ENCODE measurements at regions not wholly inside any gene's neighbourhood (a gene's known extent, or its start where the extent isn't known, plus 50 kb on each side); places are given as distances from the start of the nearest gene placed in this dataset.
"Not testable (repeated sequence)": the region's sequence is repeated elsewhere in the genome, so short reads cannot be mapped to it uniquely, and the experiment has no call there.

GRCh38 chr16:60259956-60260355, 1525.8 kb upstream of the GOT2 start:
- ATAC-seq (replicated peaks) (no peak), DNase-seq (no peak)
- H3K27ac Mint-ChIP-seq = no peak overlapping the region
- no peaks in the 10 kb centered on the region for H3K36me3 Mint-ChIP-seq
- H3K27me3 Mint-ChIP-seq = no peaks in the 10 kb centered on the region
- peaks cover 0 to 2% of the 10 kb centered on the region in 2 donors for H3K9me3 Mint-ChIP-seq
- no peak overlapping the region for H3K4me3 Mint-ChIP-seq
- H3K4me1 Mint-ChIP-seq = no peaks in the 10 kb centered on the region

GRCh38 chr16:60246086-60246485, 1512.0 kb upstream of the GOT2 start:
- no peak for DNase-seq
- Mint-ChIP-seq H3K36me3 (no peaks in the 10 kb centered on the region), H3K4me1 (no peaks in the 10 kb centered on the region), H3K27me3 (no peaks in the 10 kb centered on the region), H3K4me3 (no peak overlapping the region), H3K27ac (no peak overlapping the region), H3K9me3 (peaks cover 0 to 1% of the 10 kb centered on the region in 2 donors)
- ATAC-seq (replicated peaks) = no peak

GRCh38 chr16:60241671-60242070, 1507.6 kb upstream of the GOT2 start:
- no peaks in the 10 kb centered on the region for H3K27me3 Mint-ChIP-seq
- no peak for ATAC-seq (replicated peaks)
- no peak overlapping the region for H3K27ac Mint-ChIP-seq
- H3K4me1 Mint-ChIP-seq = no peaks in the 10 kb centered on the region
- no peak overlapping the region for H3K4me3 Mint-ChIP-seq
- DNase-seq = no peak
- H3K36me3 Mint-ChIP-seq = no peaks in the 10 kb centered on the region
- H3K9me3 Mint-ChIP-seq = peaks cover 0 to 7% of the 10 kb centered on the region in 2 donors

- Mint-ChIP-seq H3K4me1 (no peaks in the 10 kb centered on the region), H3K27me3 (no peaks in the 10 kb centered on the region), H3K4me3 (no peak overlapping the region), H3K27ac (no peak overlapping the region), H3K36me3 (no peaks in the 10 kb centered on the region), H3K9me3 (peaks cover 7 to 8% of the 10 kb centered on the region in 2 donors)
- ATAC-seq (replicated peaks) (no peak), DNase-seq (no peak)
These were observed 1496.5 kb upstream of the GOT2 start for GRCh38 chr16:60230666-60231065.

GRCh38 chr16:60225541-60225940, 1491.4 kb upstream of the GOT2 start:
- Mint-ChIP-seq H3K27me3 (no peaks in the 10 kb centered on the region), H3K36me3 (no peaks in the 10 kb centered on the region), H3K4me3 (no peak overlapping the region), H3K27ac (no peak overlapping the region), H3K4me1 (no peaks in the 10 kb centered on the region), H3K9me3 (peaks cover 2 to 4% of the 10 kb centered on the region in 2 donors)
- ATAC-seq (replicated peaks) (no peak), DNase-seq (no peak)

- no peak overlapping the region for H3K27ac Mint-ChIP-seq
- DNase-seq = no peak
- H3K27me3 Mint-ChIP-seq = no peaks in the 10 kb centered on the region
- no peak overlapping the region for H3K4me3 Mint-ChIP-seq
- no peaks in the 10 kb centered on the region for H3K4me1 Mint-ChIP-seq
- H3K36me3 Mint-ChIP-seq = no peaks in the 10 kb centered on the region
- no peak for ATAC-seq (replicated peaks)
- peaks cover 5 to 11% of the 10 kb centered on the region in 2 donors for H3K9me3 Mint-ChIP-seq
These were observed 1483.7 kb upstream of the GOT2 start for GRCh38 chr16:60217787-60218186.

- H3K27ac Mint-ChIP-seq = no peak overlapping the region
- DNase-seq (no peak), ATAC-seq (replicated peaks) (no peak)
- H3K27me3 Mint-ChIP-seq = no peaks in the 10 kb centered on the region
- no peak overlapping the region for H3K4me3 Mint-ChIP-seq
- H3K4me1 Mint-ChIP-seq = no peaks in the 10 kb centered on the region
- H3K9me3 Mint-ChIP-seq = peaks cover 2 to 11% of the 10 kb centered on the region in 2 donors
- H3K36me3 Mint-ChIP-seq = no peaks in the 10 kb centered on the region
These were observed 1480.2 kb upstream of the GOT2 start for GRCh38 chr16:60214311-60214710.

GRCh38 chr16:60206516-60206915, 1472.4 kb upstream of the GOT2 start:
- H3K4me3 Mint-ChIP-seq = no peak overlapping the region
- DNase-seq = no peak
- peaks cover 0 to 4% of the 10 kb centered on the region in 2 donors for H3K9me3 Mint-ChIP-seq
- H3K4me1 Mint-ChIP-seq = no peaks in the 10 kb centered on the region
- no peaks in the 10 kb centered on the region for H3K27me3 Mint-ChIP-seq
- no peak overlapping the region for H3K27ac Mint-ChIP-seq
- H3K36me3 Mint-ChIP-seq = no peaks in the 10 kb centered on the region
- no peak for ATAC-seq (replicated peaks)

- H3K36me3 Mint-ChIP-seq = no peaks in the 10 kb centered on the region
- no peak overlapping the region for H3K27ac Mint-ChIP-seq
- DNase-seq (no peak), ATAC-seq (replicated peaks) (no peak)
- H3K9me3 Mint-ChIP-seq = peaks cover 4 to 6% of the 10 kb centered on the region in 2 donors
- no peaks in the 10 kb centered on the region for H3K4me1 Mint-ChIP-seq
- H3K4me3 Mint-ChIP-seq = no peak overlapping the region
- no peaks in the 10 kb centered on the region for H3K27me3 Mint-ChIP-seq
These were observed 1470.1 kb upstream of the GOT2 start for GRCh38 chr16:60204181-60204580.

GRCh38 chr16:60203525-60204124, 1469.5 kb upstream of the GOT2 start:
- peaks cover 4 to 6% of the 10 kb centered on the region in 2 donors for H3K9me3 Mint-ChIP-seq
- no peaks in the 10 kb centered on the region for H3K4me1 Mint-ChIP-seq
- no peaks in the 10 kb centered on the region for H3K36me3 Mint-ChIP-seq
- H3K4me3 Mint-ChIP-seq = no peak overlapping the region
- no peak overlapping the region for H3K27ac Mint-ChIP-seq
- no peaks in the 10 kb centered on the region for H3K27me3 Mint-ChIP-seq
- DNase-seq = no peak
- ATAC-seq (replicated peaks) = no peak

GRCh38 chr16:60200729-60201128, 1466.6 kb upstream of the GOT2 start:
- not testable (repeated sequence) for H3K27ac Mint-ChIP-seq; H3K4me1 Mint-ChIP-seq; H3K4me3 Mint-ChIP-seq; DNase-seq; H3K27me3 Mint-ChIP-seq; ATAC-seq (replicated peaks); H3K36me3 Mint-ChIP-seq; H3K9me3 Mint-ChIP-seq

GRCh38 chr16:60200161-60200560, 1466.0 kb upstream of the GOT2 start:
- no peak for DNase-seq
- H3K4me1 Mint-ChIP-seq = no peaks in the 10 kb centered on the region
- no peak overlapping the region for H3K4me3 Mint-ChIP-seq
- no peaks in the 10 kb centered on the region for H3K27me3 Mint-ChIP-seq
- H3K9me3 Mint-ChIP-seq = peaks cover 4% of the 10 kb centered on the region in 2 donors
- H3K27ac Mint-ChIP-seq = no peak overlapping the region
- no peaks in the 10 kb centered on the region for H3K36me3 Mint-ChIP-seq
- ATAC-seq (replicated peaks) = no peak

GRCh38 chr16:60199150-60199549, 1465.0 kb upstream of the GOT2 start:
- H3K27ac Mint-ChIP-seq = no peak overlapping the region
- H3K4me3 Mint-ChIP-seq = no peak overlapping the region
- ATAC-seq (replicated peaks) (no peak), DNase-seq (no peak)
- no peaks in the 10 kb centered on the region for H3K36me3 Mint-ChIP-seq
- no peaks in the 10 kb centered on the region for H3K4me1 Mint-ChIP-seq
- H3K9me3 Mint-ChIP-seq = peaks cover 4% of the 10 kb centered on the region in 2 donors
- no peaks in the 10 kb centered on the region for H3K27me3 Mint-ChIP-seq

GRCh38 chr16:60181536-60181935, 1447.4 kb upstream of the GOT2 start:
- Mint-ChIP-seq H3K4me3 (no peak overlapping the region), H3K4me1 (no peaks in the 10 kb centered on the region), H3K27me3 (no peaks in the 10 kb centered on the region), H3K9me3 (peaks cover 4 to 13% of the 10 kb centered on the region in 2 donors), H3K36me3 (no peaks in the 10 kb centered on the region), H3K27ac (no peak overlapping the region)
- no peak for DNase-seq
- no peak for ATAC-seq (replicated peaks)

- Mint-ChIP-seq H3K27ac (no peak overlapping the region), H3K36me3 (no peaks in the 10 kb centered on the region), H3K4me1 (no peaks in the 10 kb centered on the region), H3K27me3 (no peaks in the 10 kb centered on the region), H3K9me3 (peaks cover 4 to 16% of the 10 kb centered on the region in 2 donors), H3K4me3 (no peak overlapping the region)
- ATAC-seq (replicated peaks) = no peak
- DNase-seq = no peak
These were observed 1446.5 kb upstream of the GOT2 start for GRCh38 chr16:60180609-60181008.

GRCh38 chr16:60170196-60170595, 1436.1 kb upstream of the GOT2 start:
- Mint-ChIP-seq H3K27me3 (no peaks in the 10 kb centered on the region), H3K9me3 (peaks cover 6 to 11% of the 10 kb centered on the region in 2 donors), H3K4me3 (no peak overlapping the region), H3K4me1 (no peaks in the 10 kb centered on the region), H3K27ac (no peak overlapping the region), H3K36me3 (no peaks in the 10 kb centered on the region)
- ATAC-seq (replicated peaks) (no peak), DNase-seq (no peak)

Data from stimulated activated naive B cell treated with anti-CD40 and anti-IgM and Interleukin-4, amounts not matched to agents 10 μg/mL and 1 μg/mL and 100 μg/mL, for 72 hours (primary cell).